G401 (cell line): ENCODE measurements at regions not wholly inside any gene's neighbourhood (a gene's known extent, or its start where the extent isn't known, plus 50 kb on each side); places are given as distances from the start of the nearest gene placed in this dataset.
A peak's percentile ranks its signal among the peaks of the same experiment; 100 is the strongest.
"Not testable (repeated sequence)": the region's sequence is repeated elsewhere in the genome, so short reads cannot be mapped to it uniquely, and the experiment has no call there.

Source experiments
- DNase-seq: peaks from one replicate; pipeline ENCODE4 v3.0.0-alpha.2; 2015; ENCODE audit warnings: low spot score
- in situ Hi-C: cut with HindIII; loops from 2 replicates; pipeline ENCODE4 v1.10.0; 2016; ENCODE audit warnings: low sequenced_read_pairs, mixed read lengths

- DNase-seq = no peak
- in situ Hi-C loops = no loop called here
Measured at GRCh38 chr5:39542511-39543285, 117.9 kb upstream of the DAB2 start.

GRCh38 chr5:39541920-39542319 is 117.1 kb upstream of the DAB2 start:
- in situ Hi-C loops = no loop called here
- no peak for DNase-seq

- DNase-seq = no peak
- in situ Hi-C loops = no loop called here
Measured at GRCh38 chr5:39539470-39539869, 114.7 kb upstream of the DAB2 start.

- no peak for DNase-seq
- in situ Hi-C loops = no loop called here
Measured at GRCh38 chr5:39534690-39535089, 109.9 kb upstream of the DAB2 start.

- in situ Hi-C loops = no loop called here
Measured at GRCh38 chr5:39533749-39534148, 109.0 kb upstream of the DAB2 start.

GRCh38 chr5:39532511-39532910 is 107.7 kb upstream of the DAB2 start:
- no peak for DNase-seq
- in situ Hi-C loops = no loop called here

More at GRCh38 chr5:39533749-39534148, 109.0 kb upstream of the DAB2 start:
- no peak for DNase-seq

GRCh38 chr5:39531306-39531705 is 106.5 kb upstream of the DAB2 start:
- in situ Hi-C loops = no loop called here

GRCh38 chr5:39526914-39527477 is 102.2 kb upstream of the DAB2 start:
- no peak for DNase-seq
- in situ Hi-C loops = no loop called here

More at GRCh38 chr5:39531306-39531705, 106.5 kb upstream of the DAB2 start:
- no peak for DNase-seq

- DNase-seq, in situ Hi-C loops: not testable (repeated sequence)
Measured at GRCh38 chr5:39525781-39526180, 101.0 kb upstream of the DAB2 start.

GRCh38 chr5:39525271-39525670 is 100.5 kb upstream of the DAB2 start:
- DNase-seq = no peak
- in situ Hi-C loops = no loop called here

GRCh38 chr5:39523821-39524220 is 99.0 kb upstream of the DAB2 start:
- in situ Hi-C loops = no loop called here
- DNase-seq = no peak

- in situ Hi-C loops = no loop called here
- DNase-seq = no peak
Measured at GRCh38 chr5:39521940-39522590, 97.3 kb upstream of the DAB2 start.

- in situ Hi-C loops = no loop called here
- no peak for DNase-seq
Measured at GRCh38 chr5:39521098-39521860, 96.5 kb upstream of the DAB2 start.

- DNase-seq = peak; percentile 59
- in situ Hi-C loops = no loop called here
Measured at GRCh38 chr5:39520232-39520572, 95.4 kb upstream of the DAB2 start.

GRCh38 chr5:39519566-39520231 is 94.9 kb upstream of the DAB2 start:
- in situ Hi-C loops = no loop called here
- DNase-seq = no peak

GRCh38 chr5:39519079-39519478 is 94.3 kb upstream of the DAB2 start:
- DNase-seq = no peak
- in situ Hi-C loops = no loop called here

GRCh38 chr5:39518516-39518915 is 93.7 kb upstream of the DAB2 start:
- peak; percentile 70 for DNase-seq
- in situ Hi-C loops = no loop called here

- in situ Hi-C loops = no loop called here
Measured at GRCh38 chr5:39517800-39518199, 93.0 kb upstream of the DAB2 start.

GRCh38 chr5:39515881-39516280 is 91.1 kb upstream of the DAB2 start:
- in situ Hi-C loops = no loop called here
- no peak for DNase-seq

More at GRCh38 chr5:39517800-39518199, 93.0 kb upstream of the DAB2 start:
- DNase-seq = no peak
